Liver (tissue), 8 donors: ENCODE measurements at regions not wholly inside any gene's neighbourhood (a gene's known extent, or its start where the extent isn't known, plus 50 kb on each side); places are given as distances from the start of the nearest gene placed in this dataset.

Source experiments
- DNase-seq: peaks from one replicate; pipeline ENCODE4 v3.0.0-alpha.2; 2017; ENCODE audit warnings: low spot score
- H3K27ac ChIP-seq, 2 donors: one replicate each; pipeline ENCODE4 v1.7.0; 2013; ENCODE audit warnings: inconsistent platforms in 2 of 2, low read length in 2 of 2, control low read depth in 1 of 2, low read depth in 1 of 2, mild to moderate bottlenecking in 1 of 2
- H3K27me3 ChIP-seq, 4 donors: one replicate each; pipeline versions ENCODE4 v1.6.1 to v1.7.0; 2013; ENCODE audit warnings: low read length in 3 of 4, inconsistent platforms in 1 of 4, mild to moderate bottlenecking in 1 of 4, moderate library complexity in 1 of 4; ENCODE audit not compliant: control insufficient read depth in 4 of 4, insufficient read depth in 4 of 4
- H3K36me3 ChIP-seq, 4 donors: one replicate each; pipeline versions ENCODE4 v1.6.1 to v1.7.0; 2013; ENCODE audit warnings: low read length in 3 of 4, mild to moderate bottlenecking in 3 of 4, low read depth in 1 of 4, moderate library complexity in 1 of 4; ENCODE audit not compliant: control insufficient read depth in 4 of 4, insufficient read depth in 3 of 4
- H3K4me1 ChIP-seq, 4 donors: one replicate each; pipeline versions ENCODE4 v1.6.1 to v1.7.0; 2013; ENCODE audit warnings: low read length in 3 of 4, mild to moderate bottlenecking in 3 of 4, moderate library complexity in 1 of 4; ENCODE audit not compliant: control insufficient read depth in 4 of 4, insufficient read depth in 4 of 4
- H3K4me3 ChIP-seq, 3 donors: one replicate each; pipeline versions ENCODE4 v1.6.1 to v1.7.0; 2013; ENCODE audit warnings: low read length in 3 of 3, control low read depth in 1 of 3, low read depth in 1 of 3, mild to moderate bottlenecking in 1 of 3
- H3K9ac ChIP-seq, 2 donors: one replicate each; pipeline ENCODE4 v1.7.0; 2013; ENCODE audit warnings: low read length in 2 of 2, mild to moderate bottlenecking in 2 of 2, moderate library complexity in 2 of 2, control low read depth in 1 of 2, low read depth in 1 of 2
- H3K9me3 ChIP-seq, 4 donors: one replicate each; pipeline versions ENCODE4 v1.6.1 to v1.7.0; 2013; ENCODE audit warnings: low read length in 3 of 4; ENCODE audit not compliant: control insufficient read depth in 4 of 4
- EGR1 ChIP-seq, 2 donors: IDR thresholded peaks; 2 replicates each; pipeline ENCODE4 v1.6.1; 2016 to 2018; ENCODE audit warnings: antibody characterized with exemption in 2 of 2, low read depth in 2 of 2
- FOXA1 ChIP-seq: IDR thresholded peaks from 2 replicates; pipeline ENCODE4 v1.6.1; 2016; ENCODE audit warnings: antibody characterized with exemption
- FOXA2 ChIP-seq: IDR thresholded peaks from 2 replicates; pipeline ENCODE4 v1.6.1; 2016; ENCODE audit warnings: antibody characterized with exemption
- GABPA ChIP-seq, 2 donors: IDR thresholded peaks in 1 of 2; conservative IDR thresholded peaks in 1 of 2; 2 replicates each; pipeline ENCODE4 v1.6.1; 2016; ENCODE audit warnings: antibody characterized with exemption in 2 of 2, mild to moderate bottlenecking in 1 of 2, moderate library complexity in 1 of 2
- HNF4A ChIP-seq, 2 donors: conservative IDR thresholded peaks; 2 replicates each; pipeline ENCODE4 v1.6.1; 2016; ENCODE audit warnings: antibody characterized with exemption in 2 of 2, mild to moderate bottlenecking in 2 of 2
- HNF4G ChIP-seq: IDR thresholded peaks from 2 replicates; pipeline ENCODE4 v1.6.1; 2016; ENCODE audit warnings: antibody characterized with exemption
- JUND ChIP-seq, 2 donors: IDR thresholded peaks; 2 replicates each; pipeline ENCODE4 v1.6.1; 2016; ENCODE audit warnings: antibody characterized with exemption in 2 of 2
- NR2F2 ChIP-seq: IDR thresholded peaks from 2 replicates; pipeline ENCODE4 v1.6.1; 2016; ENCODE audit warnings: antibody characterized with exemption
- RAD21 ChIP-seq, 2 donors: IDR thresholded peaks; 2 replicates each; pipeline ENCODE4 v1.6.1; 2016; ENCODE audit warnings: antibody characterized with exemption in 2 of 2, mild to moderate bottlenecking in 2 of 2
- REST ChIP-seq: IDR thresholded peaks from 2 replicates; pipeline ENCODE4 v1.6.1; 2016; ENCODE audit warnings: antibody characterized with exemption, mild to moderate bottlenecking
- RXRA ChIP-seq, 2 donors: IDR thresholded peaks; 2 replicates each; pipeline ENCODE4 v1.6.1; 2017 to 2018; ENCODE audit warnings: antibody characterized with exemption in 2 of 2, mild to moderate bottlenecking in 1 of 2
- SP1 ChIP-seq: IDR thresholded peaks from 2 replicates; pipeline ENCODE4 v1.6.1; 2018; ENCODE audit warnings: antibody characterized with exemption, mild to moderate bottlenecking
- TAF1 ChIP-seq: conservative IDR thresholded peaks from 2 replicates; pipeline ENCODE4 v1.6.1; 2016; ENCODE audit warnings: antibody characterized with exemption, mild to moderate bottlenecking
- YY1 ChIP-seq: IDR thresholded peaks from 2 replicates; pipeline ENCODE4 v1.6.1; 2016; ENCODE audit warnings: antibody characterized with exemption, mild to moderate bottlenecking
- ZBTB33 ChIP-seq: IDR thresholded peaks from 2 replicates; pipeline ENCODE4 v1.6.1; 2016; ENCODE audit warnings: antibody characterized with exemption
- WGBS: extraction: QIAGEN DNeasy Blood & Tissue Kit; methylation state at CpG from one replicate; pipeline ENCODE4 v1.1.7; 2013; 5-methylcytosine and 5-hydroxymethylcytosine counted together
- TF ChIP-seq, protein P1 (sequence below): IDR thresholded peaks from 2 replicates; pipeline ENCODE4 v1.6.1; 2016; ENCODE audit warnings: antibody characterized with exemption
- TF ChIP-seq, protein P2 (sequence below): IDR thresholded peaks from 2 replicates; pipeline ENCODE4 v1.6.1; 2016; ENCODE audit warnings: antibody characterized with exemption
- TF ChIP-seq, protein P3 (sequence below): fragments of 150-350 bp; IDR thresholded peaks from 2 replicates; pipeline ENCODE4 v1.5.1; 2017; ENCODE audit warnings: improper control_type of control experiment, low read depth, low read length; ENCODE audit not compliant: missing input control
- donor health status: healthy.
- donor health status: healthy.
- donor health status: healthy.
- donor health status: healthy.
- donor health status: healthy.

- Histone ChIP-seq H3K27me3 (no peaks in the 10 kb centered on the region), H3K9ac (no peak overlapping the region), H3K36me3 (no peaks in the 10 kb centered on the region), H3K9me3 (no peaks in the 10 kb centered on the region), H3K4me3 (no peak overlapping the region), H3K27ac (no peak overlapping the region), H3K4me1 (no peaks in the 10 kb centered on the region)
- no peak for TF ChIP-seq RXRA (IDR thresholded peaks at IDR 0.05)
- TF ChIP-seq, protein P1, sequence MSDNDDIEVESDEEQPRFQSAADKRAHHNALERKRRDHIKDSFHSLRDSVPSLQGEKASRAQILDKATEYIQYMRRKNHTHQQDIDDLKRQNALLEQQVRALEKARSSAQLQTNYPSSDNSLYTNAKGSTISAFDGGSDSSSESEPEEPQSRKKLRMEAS, result no peak
- no peak for TF ChIP-seq RAD21 (IDR thresholded peaks at IDR 0.05)
- TF ChIP-seq FOXA2, result no peak
- TF ChIP-seq ZBTB33, result no peak
- 60% methylated on average over 7 of the region's 7 CpGs for WGBS
- DNase-seq, result no peak
Measured at GRCh38 chr10:106280896-106281460, 883.5 kb downstream of the SORCS1 start.

- H3K9me3 ChIP-seq, result no peaks in the 10 kb centered on the region
- H3K4me3 ChIP-seq, result no peak overlapping the region
- H3K4me1 ChIP-seq, result no peaks in the 10 kb centered on the region
- H3K27ac ChIP-seq, result no peak overlapping the region
- no peak for DNase-seq
- no peak overlapping the region for H3K9ac ChIP-seq
- no peaks in the 10 kb centered on the region for H3K36me3 ChIP-seq
- no peaks in the 10 kb centered on the region for H3K27me3 ChIP-seq
- 41% methylated on average over 1 of the region's 1 CpG for WGBS
- TF ChIP-seq JUND (IDR thresholded peaks at IDR 0.05) (no peak), NR2F2 (no peak), GABPA (IDR thresholded peaks at IDR 0.05 in 1 of 2, conservative IDR thresholded peaks at IDR 0.05 in 1 of 2) (no peak), RAD21 (IDR thresholded peaks at IDR 0.05) (no peak), TAF1 (no peak), SP1 (no peak), FOXA2 (no peak), HNF4G (no peak), RXRA (IDR thresholded peaks at IDR 0.05) (no peak), ZBTB33 (no peak), REST (no peak), HNF4A (conservative IDR thresholded peaks at IDR 0.05) (no peak), FOXA1 (no peak), YY1 (no peak), EGR1 (IDR thresholded peaks at IDR 0.05; ENCODE audit: low read depth in 2 of 2) (no peak)
- TF ChIP-seq, protein P1, result no peak
- TF ChIP-seq, protein P2, sequence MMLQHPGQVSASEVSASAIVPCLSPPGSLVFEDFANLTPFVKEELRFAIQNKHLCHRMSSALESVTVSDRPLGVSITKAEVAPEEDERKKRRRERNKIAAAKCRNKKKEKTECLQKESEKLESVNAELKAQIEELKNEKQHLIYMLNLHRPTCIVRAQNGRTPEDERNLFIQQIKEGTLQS, result no peak
- TF ChIP-seq, protein P3, sequence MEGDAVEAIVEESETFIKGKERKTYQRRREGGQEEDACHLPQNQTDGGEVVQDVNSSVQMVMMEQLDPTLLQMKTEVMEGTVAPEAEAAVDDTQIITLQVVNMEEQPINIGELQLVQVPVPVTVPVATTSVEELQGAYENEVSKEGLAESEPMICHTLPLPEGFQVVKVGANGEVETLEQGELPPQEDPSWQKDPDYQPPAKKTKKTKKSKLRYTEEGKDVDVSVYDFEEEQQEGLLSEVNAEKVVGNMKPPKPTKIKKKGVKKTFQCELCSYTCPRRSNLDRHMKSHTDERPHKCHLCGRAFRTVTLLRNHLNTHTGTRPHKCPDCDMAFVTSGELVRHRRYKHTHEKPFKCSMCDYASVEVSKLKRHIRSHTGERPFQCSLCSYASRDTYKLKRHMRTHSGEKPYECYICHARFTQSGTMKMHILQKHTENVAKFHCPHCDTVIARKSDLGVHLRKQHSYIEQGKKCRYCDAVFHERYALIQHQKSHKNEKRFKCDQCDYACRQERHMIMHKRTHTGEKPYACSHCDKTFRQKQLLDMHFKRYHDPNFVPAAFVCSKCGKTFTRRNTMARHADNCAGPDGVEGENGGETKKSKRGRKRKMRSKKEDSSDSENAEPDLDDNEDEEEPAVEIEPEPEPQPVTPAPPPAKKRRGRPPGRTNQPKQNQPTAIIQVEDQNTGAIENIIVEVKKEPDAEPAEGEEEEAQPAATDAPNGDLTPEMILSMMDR, result no peak
Measured at GRCh38 chr10:106278383-106278782, 886.1 kb downstream of the SORCS1 start.
